ENCODE measurements at regions not wholly inside any gene's neighbourhood (a gene's known extent, or its start where the extent isn't known, plus 50 kb on each side); places are given as distances from the start of the nearest gene placed in this dataset.

GRCh38 chr12:59937148-59937547 lies 341.3 kb downstream of the SLC16A7 start:
- TF ChIP-seq SP1 (IDR thresholded peaks at IDR 0.05) (no peak), BHLHE40 (IDR thresholded peaks at IDR 0.05; ENCODE audit: borderline replicate concordance) (no peak)

Measured in HEK293T (cell line).